ENCODE measurements at regions not wholly inside any gene's neighbourhood (a gene's known extent, or its start where the extent isn't known, plus 50 kb on each side); places are given as distances from the start of the nearest gene placed in this dataset.

DNA sequence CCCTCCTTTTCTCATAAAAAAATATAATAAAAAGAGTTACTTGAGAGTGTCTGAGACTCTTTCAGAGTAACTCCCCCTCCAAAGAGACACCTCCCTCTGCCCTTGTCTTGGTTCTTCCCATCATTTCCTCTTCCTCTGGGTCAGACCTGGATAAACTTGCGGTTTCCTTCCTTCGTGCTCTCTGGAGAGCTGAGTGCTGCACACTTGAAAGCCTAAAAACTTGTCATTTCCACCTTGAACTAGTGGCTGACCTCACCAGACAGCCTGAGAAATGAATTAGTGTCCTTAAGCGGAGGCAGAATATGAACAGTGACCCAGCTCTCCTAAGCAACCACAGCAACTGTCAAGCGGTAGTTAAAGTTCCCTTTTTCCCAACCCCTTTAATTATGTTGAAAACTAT is 88.4 kb upstream of the PROX1 start:
- Mint-ChIP-seq H3K4me1 (no peaks in the 10 kb centered on the region), H3K27me3 (peaks cover 0 to 5% of the 10 kb centered on the region in 2 donors), H3K4me3 (no peak overlapping the region), H3K36me3 (no peaks in the 10 kb centered on the region), H3K9me3 (peaks cover 0 to 3% of the 10 kb centered on the region in 2 donors), H3K27ac (no peak overlapping the region)
- ATAC-seq (replicated peaks) (no peak), DNase-seq (no peak)

DNA sequence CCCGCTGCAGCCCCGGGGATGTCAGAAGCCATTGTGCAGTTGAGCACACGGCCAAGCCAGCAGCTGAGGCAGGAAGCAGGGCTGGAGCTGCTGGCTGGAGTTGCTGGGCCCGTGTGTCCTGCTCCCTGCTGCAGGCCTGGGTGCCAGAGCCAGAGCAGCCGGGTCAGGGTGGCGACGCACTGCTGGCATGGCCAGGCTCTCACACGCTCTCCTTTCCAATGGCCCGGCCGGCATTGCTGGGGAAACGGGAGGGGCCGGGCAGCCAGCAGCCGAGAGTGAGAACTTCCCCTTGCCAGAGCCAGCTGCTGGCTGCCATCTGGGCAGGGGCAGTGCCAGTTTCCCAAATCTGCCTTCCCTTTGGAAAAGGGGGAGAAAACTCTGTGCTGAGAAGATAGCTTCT is 82.4 kb upstream of the PROX1 start:
- Mint-ChIP-seq H3K27ac (no peak overlapping the region), H3K4me3 (no peak overlapping the region), H3K36me3 (no peaks in the 10 kb centered on the region), H3K27me3 (peaks cover 0 to 6% of the 10 kb centered on the region in 2 donors), H3K4me1 (no peaks in the 10 kb centered on the region), H3K9me3 (peaks cover 4 to 6% of the 10 kb centered on the region in 2 donors)
- no peak for ATAC-seq (replicated peaks)
- no peak for DNase-seq

DNA sequence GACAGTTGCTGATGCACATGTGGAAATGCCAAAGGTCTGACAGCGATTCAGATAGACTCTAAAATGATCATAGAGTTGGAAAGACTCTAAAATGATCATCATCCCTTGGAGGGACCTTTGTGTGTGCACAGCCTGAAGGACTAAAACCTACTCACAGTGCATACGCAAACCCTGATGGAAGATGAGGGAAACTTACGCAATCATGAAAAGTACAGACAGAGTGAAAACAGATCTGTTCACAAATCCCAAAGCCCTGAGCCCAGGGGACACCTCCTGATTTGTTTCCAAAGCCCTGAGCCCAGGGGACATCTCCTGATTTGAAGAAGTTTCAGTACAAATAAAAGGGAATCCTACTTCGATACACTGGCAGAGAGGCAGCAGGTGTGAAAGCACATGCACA is 79.3 kb upstream of the PROX1 start:
- ATAC-seq (replicated peaks) (no peak), DNase-seq (no peak)
- Mint-ChIP-seq H3K4me3 (no peak overlapping the region), H3K36me3 (no peaks in the 10 kb centered on the region), H3K27ac (no peak overlapping the region), H3K9me3 (peaks cover 4 to 6% of the 10 kb centered on the region in 2 donors), H3K27me3 (peaks cover 0 to 6% of the 10 kb centered on the region in 2 donors), H3K4me1 (no peaks in the 10 kb centered on the region)

DNA sequence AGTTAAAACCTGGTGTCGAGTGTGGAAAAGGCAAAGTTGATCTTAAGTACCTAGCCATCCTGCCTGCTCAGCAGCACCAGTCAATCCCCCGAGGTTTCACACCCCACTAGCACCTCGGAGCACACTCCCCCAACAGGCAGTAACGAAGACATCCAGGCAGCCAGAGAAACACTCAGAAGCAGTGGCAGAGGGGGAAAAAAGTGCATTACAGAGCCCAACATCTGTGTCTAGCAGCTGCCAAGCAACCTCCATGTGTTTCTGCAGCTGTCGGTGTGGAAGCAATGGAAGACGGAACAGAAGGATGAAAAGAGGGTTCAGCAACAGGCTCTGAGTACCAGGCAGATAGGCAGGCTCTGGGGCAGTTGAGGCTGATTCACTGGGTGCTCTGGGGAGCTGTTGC is 73.4 kb upstream of the PROX1 start:
- no peak overlapping the region for H3K27ac Mint-ChIP-seq
- H3K4me3 Mint-ChIP-seq: no peak overlapping the region
- peaks cover 0 to 2% of the 10 kb centered on the region in 2 donors for H3K9me3 Mint-ChIP-seq
- ATAC-seq (replicated peaks): no peak
- no peaks in the 10 kb centered on the region for H3K27me3 Mint-ChIP-seq
- no peak for DNase-seq
- H3K36me3 Mint-ChIP-seq: no peaks in the 10 kb centered on the region
- H3K4me1 Mint-ChIP-seq: no peaks in the 10 kb centered on the region

DNA sequence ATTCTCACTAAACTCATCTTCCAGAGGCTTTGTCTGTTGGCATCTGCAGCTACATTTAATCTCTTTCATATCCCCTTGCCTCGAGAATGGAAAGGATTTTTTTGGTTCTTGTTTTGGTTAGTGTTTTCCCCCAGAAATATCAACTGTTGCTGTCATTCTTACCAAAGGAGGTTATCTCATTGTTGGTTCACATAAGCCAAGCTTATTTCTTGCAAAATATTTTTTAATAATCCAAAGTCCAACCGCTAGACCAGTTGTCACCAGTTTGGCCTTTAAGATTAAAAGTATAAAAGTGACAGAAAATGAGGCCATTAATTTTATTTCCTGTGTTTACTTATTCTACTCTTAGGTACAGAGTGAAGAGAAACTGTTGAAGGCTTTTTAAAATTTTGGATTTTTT is 66.5 kb upstream of the PROX1 start:
- Mint-ChIP-seq H3K27me3 (no peaks in the 10 kb centered on the region), H3K4me3 (no peak overlapping the region), H3K9me3 (peaks cover 2 to 4% of the 10 kb centered on the region in 2 donors), H3K4me1 (no peaks in the 10 kb centered on the region), H3K36me3 (no peaks in the 10 kb centered on the region), H3K27ac (no peak overlapping the region)
- no peak for DNase-seq
- ATAC-seq (replicated peaks): no peak

DNA sequence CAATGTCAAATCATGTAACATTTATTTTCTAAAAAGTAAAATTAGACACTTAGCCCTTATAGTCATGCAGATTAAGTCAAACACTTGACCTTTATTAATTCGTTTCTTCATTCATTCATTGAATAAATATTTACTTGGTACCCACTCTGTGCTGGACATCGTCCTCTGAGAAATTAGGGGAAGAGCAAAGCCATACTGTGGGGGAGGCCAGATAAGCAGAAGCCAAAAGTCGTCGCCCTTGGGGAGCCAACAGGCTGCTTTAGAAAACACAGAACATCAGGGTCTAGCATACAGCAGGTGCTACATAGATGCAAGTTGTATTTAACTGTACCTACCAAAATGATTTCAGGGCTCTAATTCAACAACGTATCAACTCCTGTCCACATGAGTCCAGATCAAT is 66.1 kb upstream of the PROX1 start:
- Mint-ChIP-seq H3K4me3 (no peak overlapping the region), H3K27ac (no peak overlapping the region), H3K27me3 (no peaks in the 10 kb centered on the region), H3K4me1 (no peaks in the 10 kb centered on the region), H3K36me3 (no peaks in the 10 kb centered on the region), H3K9me3 (peaks cover 2 to 4% of the 10 kb centered on the region in 2 donors)
- no peak for ATAC-seq (replicated peaks)
- no peak for DNase-seq

DNA sequence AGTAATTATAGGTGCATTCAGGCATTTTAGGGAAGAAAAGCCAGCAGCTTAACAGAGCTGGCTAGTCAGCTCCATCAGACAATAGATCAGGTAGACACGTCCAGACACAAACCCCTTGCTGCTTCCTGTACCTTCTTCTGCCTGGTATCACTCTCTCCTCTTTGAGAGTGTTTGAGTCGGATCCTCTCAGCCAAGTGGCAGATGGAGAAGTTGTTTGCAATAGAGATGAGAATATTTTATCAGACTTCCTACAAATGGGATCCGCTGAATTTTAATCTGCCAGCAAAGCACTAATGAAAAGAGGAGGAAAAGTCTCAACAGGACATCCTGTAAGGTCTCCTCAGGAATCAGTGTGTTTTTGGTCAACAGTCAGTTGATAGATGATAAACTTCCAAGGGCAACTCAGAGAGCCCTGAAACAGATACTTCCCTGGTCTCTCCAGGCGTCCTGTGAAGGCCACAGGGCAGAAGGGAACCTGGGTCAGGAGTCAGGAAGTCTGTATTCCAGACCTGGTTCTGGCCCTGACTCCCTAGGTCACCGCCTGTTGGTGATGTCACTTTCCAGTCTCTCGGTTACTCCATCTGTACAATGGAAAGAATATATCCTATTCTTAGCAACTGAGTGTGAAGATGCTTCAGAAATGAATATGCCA is 62.1 kb upstream of the PROX1 start:
- ATAC-seq (replicated peaks) (no peak), DNase-seq (no peak)
- Mint-ChIP-seq H3K27me3 (no peaks in the 10 kb centered on the region), H3K4me1 (no peaks in the 10 kb centered on the region), H3K27ac (no peak overlapping the region), H3K9me3 (peaks cover 0 to 4% of the 10 kb centered on the region in 2 donors), H3K36me3 (no peaks in the 10 kb centered on the region), H3K4me3 (no peak overlapping the region)

DNA sequence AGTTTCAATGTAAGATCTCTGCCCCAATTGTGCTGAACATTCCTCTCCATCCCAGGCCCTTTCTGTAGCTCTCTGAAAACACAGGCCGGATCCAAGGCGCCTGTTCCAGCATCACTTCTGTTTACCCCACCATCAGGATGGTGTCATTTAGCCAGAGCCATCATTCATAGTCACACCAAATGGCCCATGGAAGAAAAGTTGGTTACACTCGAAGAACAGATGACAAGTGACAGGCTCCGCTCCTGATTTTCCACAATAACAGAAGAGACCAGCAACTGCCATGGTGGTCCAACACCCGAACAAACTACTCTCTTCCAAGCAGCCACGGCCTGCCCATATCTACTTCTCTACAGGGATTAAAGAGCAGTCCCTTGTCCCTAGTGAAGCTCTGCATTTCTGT is 59.9 kb upstream of the PROX1 start:
- ATAC-seq (replicated peaks) (no peak), DNase-seq (no peak)
- no peak overlapping the region for H3K27ac Mint-ChIP-seq
- H3K4me1 Mint-ChIP-seq: no peaks in the 10 kb centered on the region
- H3K36me3 Mint-ChIP-seq: no peaks in the 10 kb centered on the region
- H3K27me3 Mint-ChIP-seq: peaks cover 0 to 5% of the 10 kb centered on the region in 2 donors
- no peak overlapping the region for H3K4me3 Mint-ChIP-seq
- peaks cover 0 to 4% of the 10 kb centered on the region in 2 donors for H3K9me3 Mint-ChIP-seq

DNA sequence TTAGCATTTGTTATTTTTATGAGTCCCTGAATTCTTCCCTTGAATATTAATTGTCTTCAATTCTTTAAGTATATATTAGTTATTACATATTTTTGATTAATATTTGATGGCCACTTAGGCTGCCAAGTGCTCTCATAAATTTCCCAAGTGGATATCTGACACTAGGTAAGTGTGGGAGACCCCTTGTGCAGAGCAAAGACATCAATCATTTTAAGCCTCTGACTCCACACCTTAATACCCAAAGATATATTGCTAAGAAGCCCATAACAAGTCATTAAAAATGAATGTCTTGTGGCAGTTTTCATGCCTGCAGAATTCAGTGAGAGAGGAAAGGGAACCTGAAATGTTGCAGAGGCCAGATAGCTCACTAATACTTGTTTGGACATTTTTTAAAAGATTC is 58.4 kb upstream of the PROX1 start:
- H3K4me1 Mint-ChIP-seq: no peaks in the 10 kb centered on the region
- H3K4me3 Mint-ChIP-seq: no peak overlapping the region
- DNase-seq (no peak), ATAC-seq (replicated peaks) (no peak)
- no peak overlapping the region for H3K27ac Mint-ChIP-seq
- H3K27me3 Mint-ChIP-seq: peaks cover 0 to 5% of the 10 kb centered on the region in 2 donors
- no peaks in the 10 kb centered on the region for H3K36me3 Mint-ChIP-seq
- peaks cover 2 to 6% of the 10 kb centered on the region in 2 donors for H3K9me3 Mint-ChIP-seq

DNA sequence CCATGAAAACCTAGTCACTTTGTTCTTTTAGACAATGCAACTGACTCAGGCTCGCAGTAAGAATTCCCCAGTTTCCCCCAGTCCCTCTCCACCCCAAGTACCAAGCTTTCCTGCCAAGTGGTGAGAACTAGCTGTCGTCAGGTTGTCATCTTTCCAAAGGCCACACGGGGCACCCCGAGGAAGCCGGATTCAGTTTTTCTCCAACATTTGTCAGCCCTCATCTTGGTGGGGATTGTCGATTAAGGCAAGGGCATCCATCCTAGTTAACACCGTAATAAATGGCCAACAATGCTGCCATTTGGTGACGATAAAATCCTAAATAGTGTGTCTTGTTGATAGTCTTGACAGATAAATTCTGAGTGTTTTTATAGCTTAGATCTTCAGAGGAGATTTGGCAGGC is 55.9 kb upstream of the PROX1 start:
- Mint-ChIP-seq H3K9me3 (peaks cover 6% of the 10 kb centered on the region in 2 donors), H3K27me3 (peaks cover 0 to 5% of the 10 kb centered on the region in 2 donors), H3K36me3 (no peaks in the 10 kb centered on the region), H3K4me1 (no peaks in the 10 kb centered on the region), H3K4me3 (no peak overlapping the region), H3K27ac (no peak overlapping the region)
- DNase-seq (no peak), ATAC-seq (replicated peaks) (no peak)

DNA sequence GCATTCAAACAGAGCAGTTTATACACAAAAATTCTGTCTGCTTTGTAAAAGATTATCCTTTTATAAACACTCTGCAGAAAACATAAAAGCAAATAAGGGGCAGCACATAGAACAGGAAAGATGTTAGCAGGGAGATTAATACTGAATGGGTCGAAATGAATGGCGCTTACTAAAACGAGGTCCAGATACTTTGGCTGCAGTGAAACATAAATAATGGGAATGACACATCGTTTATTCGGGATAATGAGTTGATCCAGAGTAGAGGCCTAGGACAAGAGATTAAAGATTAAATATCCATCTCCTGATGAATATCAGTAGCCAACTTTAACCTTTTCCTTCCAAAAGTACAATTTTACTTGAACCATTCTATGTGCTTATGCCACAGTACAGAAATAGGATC is 54.4 kb upstream of the PROX1 start:
- Mint-ChIP-seq H3K4me3 (no peak overlapping the region), H3K27ac (no peak overlapping the region), H3K36me3 (no peaks in the 10 kb centered on the region), H3K27me3 (peaks cover 0 to 5% of the 10 kb centered on the region in 2 donors), H3K4me1 (no peaks in the 10 kb centered on the region), H3K9me3 (peaks cover 6 to 7% of the 10 kb centered on the region in 2 donors)
- ATAC-seq (replicated peaks) (no peak), DNase-seq (no peak)

DNA sequence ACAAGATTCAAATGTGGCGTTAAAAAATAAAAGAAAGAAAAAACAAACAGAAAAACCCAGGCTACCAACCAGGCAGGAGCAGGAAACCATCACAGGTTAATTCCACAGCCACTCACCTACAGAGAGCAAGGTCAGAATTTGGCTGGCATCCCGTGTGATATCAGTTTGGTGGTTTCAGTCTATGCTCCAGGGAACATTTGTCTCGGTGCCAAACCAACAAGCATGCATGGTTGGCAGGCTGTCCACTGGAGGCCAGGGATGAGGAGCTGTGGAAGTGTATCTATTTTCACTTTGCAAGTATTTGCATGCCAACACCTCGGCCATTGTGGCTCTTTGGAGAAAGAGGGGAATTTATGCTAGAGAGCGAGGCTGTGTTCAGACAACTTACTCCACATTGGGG is 53.1 kb upstream of the PROX1 start:
- H3K4me3 Mint-ChIP-seq: no peak overlapping the region
- no peak for ATAC-seq (replicated peaks)

DNA sequence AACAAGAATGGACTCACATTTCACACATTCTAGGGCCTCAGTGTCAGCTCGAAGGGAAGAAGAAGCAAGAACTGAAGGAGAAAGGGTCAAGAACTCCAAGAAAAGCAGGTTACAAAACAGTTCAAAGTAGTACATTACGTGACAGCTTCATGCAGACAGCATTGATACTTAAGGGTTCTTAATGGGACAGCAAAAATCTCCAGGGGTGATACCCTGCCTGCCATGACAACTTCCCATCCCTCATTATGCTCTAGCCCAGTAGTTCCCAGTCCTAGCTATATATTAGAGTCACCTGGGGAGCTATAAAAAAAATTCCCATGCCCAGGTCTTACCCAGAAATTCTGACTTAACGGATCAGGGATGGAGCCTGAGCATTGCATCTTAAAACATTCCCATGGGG is 51.2 kb upstream of the PROX1 start:
- Mint-ChIP-seq H3K27ac (no peak overlapping the region), H3K9me3 (peaks cover 6 to 7% of the 10 kb centered on the region in 2 donors), H3K36me3 (no peaks in the 10 kb centered on the region), H3K27me3 (no peaks in the 10 kb centered on the region), H3K4me1 (no peaks in the 10 kb centered on the region), H3K4me3 (no peak overlapping the region)
- no peak for ATAC-seq (replicated peaks)
- no peak for DNase-seq

More for the DNA sequence above, 53.1 kb upstream of the PROX1 start:
- no peak for DNase-seq
- Mint-ChIP-seq H3K4me1 (no peaks in the 10 kb centered on the region), H3K36me3 (no peaks in the 10 kb centered on the region), H3K27me3 (peaks cover 0 to 5% of the 10 kb centered on the region in 2 donors), H3K9me3 (peaks cover 6 to 7% of the 10 kb centered on the region in 2 donors), H3K27ac (no peak overlapping the region)
